Sciatic nerve (tissue), 2 donors: ENCODE measurements at regions not wholly inside any gene's neighbourhood (a gene's known extent, or its start where the extent isn't known, plus 50 kb on each side); places are given as distances from the start of the nearest gene placed in this dataset.

Experiments
- ATAC-seq: fragments of 200-7000 bp; cut with Tn5 transposase; one replicate; pipeline ENCODE4 v1.9.1; 2020; ENCODE audit warnings: mild to moderate bottlenecking, moderate library complexity
- DNase-seq: peaks from one replicate; pipeline ENCODE4 v3.0.0-alpha.2; 2020; ENCODE audit warnings: low spot score
- intact Hi-C: fragments of 100-400 bp; cut with DNase I; formaldehyde crosslinking; loops from one replicate; pipeline ENCODE4 v1.14.2; 2022
- donor health status: DM: no; HTN: no; CAD: no.
- donor health status: DM: no; HTN: no; CAD: no.

DNA sequence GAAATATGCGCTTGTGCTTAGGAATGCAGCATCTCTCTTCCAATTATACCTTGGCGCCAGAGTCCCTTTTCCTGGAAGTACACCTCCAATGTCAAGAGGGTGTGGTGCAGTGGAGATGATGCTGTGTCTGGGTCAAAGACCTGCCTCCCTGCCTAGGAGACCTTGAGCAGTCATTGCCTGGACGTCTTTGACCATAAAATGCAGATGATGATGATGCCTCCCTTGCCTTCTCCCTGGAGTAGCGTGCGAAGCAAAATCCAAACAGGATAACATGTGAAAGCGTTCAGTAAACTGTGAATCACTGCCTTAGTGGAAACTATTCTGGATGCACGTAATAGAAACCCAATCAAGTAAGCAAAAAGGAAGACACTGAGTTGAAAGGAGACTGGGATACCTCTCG, 97.4 kb upstream of the ARMC2 start:
- intact Hi-C loops, result no loop called here
- DNase-seq (no peak), ATAC-seq (peak; percentile 22)

DNA sequence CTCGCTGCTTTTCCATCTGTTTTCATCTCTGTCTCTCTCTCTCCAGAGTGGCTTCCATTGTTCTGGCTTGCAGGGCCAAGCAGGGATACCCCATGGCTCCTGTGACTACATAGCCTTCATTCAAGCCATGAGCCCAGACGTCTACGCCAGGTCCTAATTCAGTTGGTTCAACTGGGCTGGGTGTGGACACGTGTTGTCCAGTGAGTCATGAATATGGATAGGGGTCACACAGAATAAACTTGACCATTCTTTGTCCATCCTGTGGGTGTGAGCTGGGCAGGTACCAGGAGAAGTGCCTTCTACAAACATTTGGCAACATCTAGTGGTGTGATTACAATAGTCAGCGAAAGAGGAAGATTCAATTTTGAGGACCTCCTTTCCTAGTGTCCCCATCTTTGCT, 96.9 kb upstream of the ARMC2 start:
- no peak for ATAC-seq
- intact Hi-C loops, result no loop called here
- DNase-seq, result no peak

DNA sequence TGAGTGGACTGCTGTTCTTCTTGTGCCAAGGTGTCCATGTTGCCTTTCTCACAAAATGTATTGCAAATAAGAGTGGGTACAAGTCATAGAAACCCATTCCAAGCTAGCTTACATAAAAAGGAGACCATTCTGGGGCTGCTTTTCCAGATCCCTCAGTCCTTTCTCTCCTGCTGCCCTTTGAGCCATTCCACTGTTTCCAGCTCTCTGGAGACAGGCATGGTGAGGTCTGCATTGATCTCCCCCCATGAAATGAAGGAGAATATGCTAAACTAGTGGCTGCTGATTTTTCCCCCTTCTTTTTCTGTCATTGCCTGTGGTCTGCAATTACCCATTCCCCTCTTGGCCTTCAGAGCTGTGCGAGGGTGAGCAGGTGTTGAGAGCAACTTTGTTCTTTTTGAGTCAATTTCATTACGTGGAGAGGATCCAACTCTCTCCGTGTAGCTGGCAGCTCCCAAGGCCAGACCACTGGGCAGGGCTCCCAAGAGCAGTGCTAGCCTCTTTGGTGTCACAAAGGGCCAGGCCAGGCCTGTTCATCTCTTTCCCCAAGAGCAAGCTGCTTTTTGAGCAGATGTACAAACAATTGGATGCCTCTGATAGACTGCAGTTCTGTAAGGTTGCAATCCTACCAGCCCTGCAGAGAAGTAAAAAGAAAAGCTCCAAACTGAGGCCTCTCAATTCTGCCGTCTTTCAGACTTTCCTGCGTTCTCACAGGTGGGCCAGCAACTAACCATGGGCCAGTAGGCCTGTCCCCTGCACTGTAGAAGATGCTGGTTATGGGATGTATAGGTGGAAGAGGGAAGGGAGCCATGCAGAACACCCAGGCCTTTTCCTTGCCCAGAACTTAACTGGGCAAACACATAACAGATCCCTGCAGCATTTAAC, 96.1 kb upstream of the ARMC2 start:
- intact Hi-C loops, result no loop called here
- DNase-seq (no peak), ATAC-seq (peak; percentile 50)

DNA sequence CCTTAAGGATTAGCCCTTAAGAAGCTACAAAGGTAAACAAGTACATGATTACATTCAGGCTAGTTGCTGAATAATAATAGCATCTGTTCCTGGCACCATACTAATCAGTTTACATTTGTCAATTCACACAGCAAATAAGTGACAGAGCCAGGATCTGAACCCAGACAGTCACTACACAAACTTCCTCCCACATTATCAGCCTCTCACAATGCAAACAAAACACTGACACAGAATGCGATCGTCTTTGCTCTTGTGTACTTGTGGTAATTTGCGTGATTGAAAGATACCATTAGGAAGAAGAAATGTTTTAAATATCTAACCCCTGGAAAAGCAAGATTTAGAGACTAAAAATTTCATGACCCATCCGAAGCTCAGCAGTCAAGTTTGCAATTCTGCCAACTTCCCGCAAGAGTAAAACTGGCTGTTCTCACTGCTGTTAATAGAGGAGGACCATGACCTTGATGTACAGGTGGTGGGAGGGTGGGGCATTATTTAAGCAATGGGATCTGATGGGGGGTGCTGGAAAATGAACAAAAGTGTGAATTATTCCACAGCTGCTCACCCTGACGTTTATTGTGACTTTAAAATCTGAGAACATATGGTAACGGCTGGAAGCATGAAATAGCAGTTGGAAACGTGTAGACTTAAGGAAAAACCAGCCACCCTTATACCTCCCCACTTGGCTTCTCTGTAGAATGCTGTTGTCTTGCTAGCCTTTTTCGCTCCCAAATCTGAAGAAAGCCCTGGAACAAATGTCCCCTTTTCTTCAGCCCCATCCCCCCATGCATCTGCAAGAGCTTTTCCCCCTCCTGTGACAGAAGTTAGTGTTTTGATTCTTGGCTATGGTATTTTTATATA, 95.3 kb upstream of the ARMC2 start:
- intact Hi-C loops, result no loop called here
- DNase-seq (no peak), ATAC-seq (no peak)

DNA sequence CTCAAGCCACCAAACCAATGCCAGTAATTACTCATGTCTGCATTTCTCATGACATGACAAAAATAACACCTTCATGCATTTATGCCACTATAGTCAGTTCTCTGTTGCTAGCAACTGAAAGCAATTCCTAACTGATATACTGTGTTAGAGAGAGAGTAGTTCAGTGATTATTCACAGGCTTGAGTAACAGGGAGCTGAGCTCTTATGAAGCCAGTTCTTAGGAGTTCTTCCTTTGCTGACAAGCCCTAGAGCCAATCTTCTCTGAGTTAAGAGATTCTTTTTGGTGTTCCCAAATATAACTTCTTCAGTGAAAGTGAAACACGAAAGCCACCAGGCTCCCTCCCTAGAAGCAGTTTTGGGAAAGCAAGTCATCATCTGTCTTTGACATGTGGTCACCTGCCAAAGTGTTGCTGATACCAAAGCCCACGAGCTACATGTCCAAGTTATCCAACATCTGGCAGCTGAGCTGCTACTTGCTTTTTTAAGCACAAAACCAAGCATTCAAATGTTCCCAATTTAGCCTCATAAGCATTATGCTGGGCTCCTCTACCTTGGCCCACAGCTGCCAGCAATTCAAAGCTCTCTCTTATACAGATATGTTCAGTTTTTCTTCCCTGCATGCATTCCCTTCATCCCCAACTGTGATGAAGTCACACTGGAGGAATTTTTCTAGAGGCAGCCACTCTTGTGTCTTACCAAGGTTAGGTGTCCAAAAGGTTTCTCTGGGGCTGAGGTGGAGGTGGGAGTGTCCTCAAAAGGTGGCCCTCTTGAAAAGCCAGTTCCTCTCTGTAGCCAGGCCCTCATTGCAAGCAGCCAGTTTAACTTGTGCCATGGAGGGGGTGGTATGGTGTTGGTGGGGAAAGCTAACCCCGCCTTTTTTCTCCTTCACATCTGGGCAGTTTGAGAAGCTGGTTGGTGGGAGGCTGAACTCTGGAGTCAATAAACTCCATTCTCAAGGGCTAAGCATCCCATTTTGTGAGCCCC, 92.7 kb upstream of the ARMC2 start:
- intact Hi-C loops, result no loop called here
- ATAC-seq, result no peak
- no peak for DNase-seq

GRCh38 chr6:108757357-108757756, 90.9 kb upstream of the ARMC2 start:
- DNase-seq (no peak), ATAC-seq (no peak)
- intact Hi-C loops, result no loop called here

GRCh38 chr6:108758884-108759283, 89.3 kb upstream of the ARMC2 start:
- no peak for ATAC-seq
- intact Hi-C loops, result no loop called here
- DNase-seq, result no peak

- DNase-seq (no peak), ATAC-seq (peak; percentile 61)
- intact Hi-C loops, result loop anchor here (5.0 kb wide), 1 partner anchor 708 kb away; no protein-coding TSS in a partner anchor
Measured at GRCh38 chr6:108760126-108761050, 87.8 kb upstream of the ARMC2 start.

GRCh38 chr6:108762394-108762793, 85.8 kb upstream of the ARMC2 start:
- no peak for DNase-seq
- intact Hi-C loops, result loop anchor here (5.0 kb wide), 1 partner anchor 710 kb away; no protein-coding TSS in a partner anchor
- ATAC-seq, result no peak

DNA sequence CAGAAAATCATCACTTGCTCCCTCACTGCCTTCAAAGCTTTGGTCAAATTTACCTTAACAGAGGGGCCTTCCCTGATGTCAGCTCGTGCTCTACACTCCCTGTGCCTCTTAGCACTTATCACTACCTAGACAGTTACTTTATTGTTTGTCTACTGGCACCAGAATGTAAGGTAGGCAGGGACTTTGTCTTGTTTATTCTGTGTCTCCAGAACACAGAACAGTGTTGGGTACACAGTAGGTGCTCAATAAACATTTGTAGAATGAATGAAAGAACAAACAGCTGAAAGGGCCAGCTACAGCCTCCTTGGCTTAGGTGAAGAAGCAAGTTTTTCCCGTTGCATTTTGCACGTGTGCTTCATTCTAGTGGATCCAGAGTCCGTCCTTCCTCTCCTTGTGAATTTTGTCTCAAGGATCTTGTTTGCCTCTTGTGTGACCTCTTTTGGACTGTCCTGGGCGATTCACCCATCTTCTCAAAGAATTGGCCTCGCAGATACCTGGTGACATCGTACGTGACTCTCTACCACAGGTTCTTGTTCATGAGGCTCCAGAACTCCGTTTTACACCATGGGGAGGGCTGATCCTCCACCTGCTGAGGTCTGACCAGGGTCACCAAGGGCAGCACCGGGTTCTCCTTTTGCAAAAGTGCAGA, 84.2 kb upstream of the ARMC2 start:
- no peak for ATAC-seq
- no peak for DNase-seq
- intact Hi-C loops, result loop anchor here (5.0 kb wide), 1 partner anchor 712 kb away; no protein-coding TSS in a partner anchor

GRCh38 chr6:108764580-108764950, 83.7 kb upstream of the ARMC2 start:
- intact Hi-C loops, result loop anchor here (5.0 kb wide), 1 partner anchor 712 kb away; no protein-coding TSS in a partner anchor
- no peak for DNase-seq
- peak; percentile 57 for ATAC-seq

DNA sequence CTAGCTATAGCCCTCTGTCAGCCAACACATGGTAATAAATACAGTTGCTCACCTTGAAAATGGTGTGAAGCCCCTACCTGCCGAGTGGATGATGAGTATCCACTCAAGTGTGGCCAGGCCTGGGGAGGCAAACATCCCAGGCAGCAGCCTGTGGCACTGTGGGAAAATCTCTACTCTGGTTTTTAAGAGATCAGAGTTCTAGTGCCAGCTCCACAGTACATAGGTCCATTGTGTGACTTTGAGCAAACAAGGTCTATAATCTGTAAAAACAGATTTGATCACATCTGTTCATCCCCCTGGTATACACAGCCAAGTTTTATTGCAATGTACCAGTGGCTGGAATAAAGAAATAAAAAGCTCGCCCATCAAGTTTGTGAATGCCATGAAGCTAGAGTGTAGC, 82.7 kb upstream of the ARMC2 start:
- no peak for DNase-seq
- ATAC-seq, result no peak
- intact Hi-C loops, result no loop called here

DNA sequence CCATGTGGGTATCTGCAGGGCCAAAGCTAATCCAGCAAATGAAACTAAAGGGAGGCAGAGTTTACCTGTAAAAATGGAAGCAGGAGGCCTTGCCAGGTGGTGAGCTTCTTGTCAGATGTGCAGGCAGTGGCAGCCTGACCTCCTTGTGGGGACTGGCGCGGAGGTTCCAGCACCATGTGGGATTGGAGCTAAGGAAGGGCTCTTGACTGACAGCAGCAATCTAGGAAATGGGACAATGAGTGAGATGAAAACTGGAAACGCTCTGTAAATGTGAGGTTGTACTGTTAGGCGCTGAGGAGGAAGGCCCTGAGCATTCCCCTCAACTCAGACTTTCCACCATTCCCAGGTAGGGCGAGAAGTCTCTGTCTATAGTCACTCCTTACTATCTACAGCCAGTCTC, 81.8 kb upstream of the ARMC2 start:
- DNase-seq (no peak), ATAC-seq (no peak)
- intact Hi-C loops, result no loop called here

DNA sequence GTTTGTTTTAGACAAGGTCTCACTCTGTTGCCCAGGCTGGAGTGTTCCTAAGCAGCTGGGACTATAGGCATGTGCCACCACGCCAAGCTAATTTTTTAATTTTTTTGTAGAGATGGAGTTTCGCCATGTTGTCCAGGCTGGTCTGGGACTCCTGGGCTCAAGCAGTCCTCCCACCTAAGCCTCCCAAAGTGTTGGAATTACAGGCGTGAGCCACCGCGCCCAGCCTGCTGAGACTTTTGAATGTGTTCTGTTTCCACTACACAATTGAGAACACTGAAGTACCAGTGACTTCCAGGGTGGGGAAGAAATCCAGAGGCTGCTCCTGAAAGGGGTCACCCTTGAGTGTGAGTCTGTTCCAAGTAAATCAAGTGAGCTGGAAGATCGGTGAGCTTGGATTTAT, 81.3 kb upstream of the ARMC2 start:
- ATAC-seq, result no peak
- intact Hi-C loops, result no loop called here

DNA sequence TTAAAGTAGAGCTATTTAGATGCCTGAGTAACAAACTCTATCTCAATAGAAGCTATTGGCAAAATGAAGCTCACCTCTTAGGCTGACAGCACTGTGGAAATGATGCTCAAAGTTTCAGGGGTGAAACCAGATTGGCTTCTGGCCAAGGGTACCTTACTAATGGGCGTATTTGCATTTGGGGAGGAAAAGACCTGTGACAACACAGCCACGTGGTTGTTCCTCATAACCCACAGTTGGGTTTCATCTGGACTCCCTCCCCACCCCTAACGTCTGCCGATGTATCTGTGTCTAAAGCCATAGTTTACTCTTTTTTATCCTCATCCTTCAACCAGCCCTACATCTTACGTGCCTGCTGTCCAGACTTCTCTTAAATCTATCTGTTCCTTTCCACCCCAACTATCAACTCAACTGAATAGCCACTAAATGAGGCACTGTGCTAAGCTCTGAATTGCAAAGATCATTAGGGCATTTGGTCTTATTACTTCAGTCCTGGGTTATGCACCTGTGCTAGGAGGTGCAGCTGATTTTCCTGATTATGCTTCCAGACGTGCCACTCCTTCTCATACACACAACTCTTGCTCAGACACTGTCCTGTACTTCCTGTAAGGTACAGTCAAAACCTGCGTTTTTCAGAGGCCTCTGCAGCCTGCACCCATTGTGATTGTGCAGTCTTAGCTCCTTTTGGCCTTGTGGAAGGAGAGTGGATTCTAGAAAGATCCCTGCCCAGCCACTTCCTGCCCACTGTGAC, 80.6 kb upstream of the ARMC2 start:
- no peak for ATAC-seq
- intact Hi-C loops, result loop anchor here (2.0 kb wide), 1 partner anchor 77 kb away; no protein-coding TSS in a partner anchor
- DNase-seq, result no peak

More for the DNA sequence above, 81.3 kb upstream of the ARMC2 start:
- no peak for DNase-seq

DNA sequence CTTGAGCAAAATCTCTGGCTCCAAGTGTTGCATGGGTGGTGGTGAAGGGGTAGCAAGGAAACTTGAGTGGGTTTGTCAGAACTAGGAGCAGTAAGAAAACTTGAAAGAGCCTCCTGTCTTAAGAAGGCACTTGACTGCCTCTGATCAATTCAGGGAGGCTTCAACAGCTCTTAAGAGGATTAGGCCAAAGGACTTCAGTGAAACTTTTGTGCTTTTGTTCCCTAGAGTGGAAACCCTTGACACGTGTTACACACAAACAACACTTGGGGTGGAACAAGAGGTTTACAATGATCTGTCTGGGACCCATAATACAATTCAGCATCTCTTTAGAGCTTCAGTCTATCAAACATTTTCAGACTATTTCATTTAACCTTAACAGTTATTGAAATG, 80.1 kb upstream of the ARMC2 start:
- intact Hi-C loops, result loop anchor here (2.0 kb wide), 1 partner anchor 77 kb away; no protein-coding TSS in a partner anchor
- ATAC-seq (no peak), DNase-seq (no peak)
